OCI-LY7 (cell line): ENCODE measurements at regions not wholly inside any gene's neighbourhood (a gene's known extent, or its start where the extent isn't known, plus 50 kb on each side); places are given as distances from the start of the nearest gene placed in this dataset.

Experiments
- EZH2phosphoT487 ChIP-seq: fragments of 200-600 bp; sonication (generic); IDR thresholded peaks from 2 replicates; pipeline ENCODE4 v1.6.1; 2018; ENCODE audit warnings: low read depth, borderline replicate concordance, mild to moderate bottlenecking, mixed run types, antibody characterized with exemption, low read length, moderate library complexity, mixed read lengths
- TF ChIP-seq, protein P1 (sequence below): fragments of 200-600 bp; sonication (generic); conservative IDR thresholded peaks from 2 replicates; pipeline ENCODE4 v1.5.1; 2014; ENCODE audit warnings: mild to moderate bottlenecking, antibody characterized with exemption, low read length, moderate library complexity, mixed read lengths

GRCh38 chr14:86824167-86824566 lies 1168.8 kb downstream of the GALC start:
- TF ChIP-seq, protein P1, sequence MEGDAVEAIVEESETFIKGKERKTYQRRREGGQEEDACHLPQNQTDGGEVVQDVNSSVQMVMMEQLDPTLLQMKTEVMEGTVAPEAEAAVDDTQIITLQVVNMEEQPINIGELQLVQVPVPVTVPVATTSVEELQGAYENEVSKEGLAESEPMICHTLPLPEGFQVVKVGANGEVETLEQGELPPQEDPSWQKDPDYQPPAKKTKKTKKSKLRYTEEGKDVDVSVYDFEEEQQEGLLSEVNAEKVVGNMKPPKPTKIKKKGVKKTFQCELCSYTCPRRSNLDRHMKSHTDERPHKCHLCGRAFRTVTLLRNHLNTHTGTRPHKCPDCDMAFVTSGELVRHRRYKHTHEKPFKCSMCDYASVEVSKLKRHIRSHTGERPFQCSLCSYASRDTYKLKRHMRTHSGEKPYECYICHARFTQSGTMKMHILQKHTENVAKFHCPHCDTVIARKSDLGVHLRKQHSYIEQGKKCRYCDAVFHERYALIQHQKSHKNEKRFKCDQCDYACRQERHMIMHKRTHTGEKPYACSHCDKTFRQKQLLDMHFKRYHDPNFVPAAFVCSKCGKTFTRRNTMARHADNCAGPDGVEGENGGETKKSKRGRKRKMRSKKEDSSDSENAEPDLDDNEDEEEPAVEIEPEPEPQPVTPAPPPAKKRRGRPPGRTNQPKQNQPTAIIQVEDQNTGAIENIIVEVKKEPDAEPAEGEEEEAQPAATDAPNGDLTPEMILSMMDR, result no peak
- no peak for TF ChIP-seq EZH2phosphoT487
